ENCODE measurements at regions not wholly inside any gene's neighbourhood (a gene's known extent, or its start where the extent isn't known, plus 50 kb on each side); places are given as distances from the start of the nearest gene placed in this dataset.

DNA sequence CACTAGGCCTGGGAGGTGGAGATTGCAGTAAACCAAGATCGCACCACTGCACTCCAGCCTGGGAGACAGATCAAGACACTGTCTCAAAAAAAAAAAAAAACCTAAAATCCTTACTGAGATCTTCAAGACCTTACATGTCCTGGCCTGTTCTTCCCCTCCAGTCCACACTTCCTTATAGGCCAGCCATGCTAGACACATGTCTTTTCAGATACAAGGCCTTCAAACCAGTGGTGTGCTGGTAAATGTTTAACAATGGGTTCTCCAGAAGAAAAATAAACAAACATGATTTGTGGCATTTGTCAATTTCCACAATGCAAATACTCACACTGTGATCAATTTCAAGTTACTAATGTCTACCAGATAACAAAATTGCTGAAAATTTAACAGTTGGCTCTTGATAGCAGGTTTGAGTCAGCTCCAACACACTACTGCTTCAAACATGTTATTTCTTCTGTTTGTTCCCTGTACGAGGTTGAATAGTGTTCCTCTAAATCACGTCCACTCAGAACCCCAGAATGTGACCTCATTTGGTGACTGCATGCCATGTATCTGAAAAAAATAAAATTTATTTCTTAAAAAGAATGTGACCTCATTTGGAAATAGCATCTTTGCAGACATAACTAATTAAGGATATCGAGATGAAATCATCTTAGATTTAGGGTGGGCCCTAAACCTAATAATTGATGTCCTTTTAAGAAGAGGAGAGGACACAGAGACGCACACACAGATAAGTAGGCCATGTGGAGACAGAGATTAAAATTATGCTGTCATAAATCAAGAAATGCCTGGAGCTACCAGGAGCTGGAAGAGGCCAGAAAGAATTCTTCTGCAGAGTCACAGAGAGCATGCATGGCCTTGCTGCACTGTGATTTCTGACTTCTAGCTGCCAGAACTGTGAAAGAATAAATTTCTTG is 144.4 kb downstream of the ZNF674 start:
- TF ChIP-seq, protein P1, sequence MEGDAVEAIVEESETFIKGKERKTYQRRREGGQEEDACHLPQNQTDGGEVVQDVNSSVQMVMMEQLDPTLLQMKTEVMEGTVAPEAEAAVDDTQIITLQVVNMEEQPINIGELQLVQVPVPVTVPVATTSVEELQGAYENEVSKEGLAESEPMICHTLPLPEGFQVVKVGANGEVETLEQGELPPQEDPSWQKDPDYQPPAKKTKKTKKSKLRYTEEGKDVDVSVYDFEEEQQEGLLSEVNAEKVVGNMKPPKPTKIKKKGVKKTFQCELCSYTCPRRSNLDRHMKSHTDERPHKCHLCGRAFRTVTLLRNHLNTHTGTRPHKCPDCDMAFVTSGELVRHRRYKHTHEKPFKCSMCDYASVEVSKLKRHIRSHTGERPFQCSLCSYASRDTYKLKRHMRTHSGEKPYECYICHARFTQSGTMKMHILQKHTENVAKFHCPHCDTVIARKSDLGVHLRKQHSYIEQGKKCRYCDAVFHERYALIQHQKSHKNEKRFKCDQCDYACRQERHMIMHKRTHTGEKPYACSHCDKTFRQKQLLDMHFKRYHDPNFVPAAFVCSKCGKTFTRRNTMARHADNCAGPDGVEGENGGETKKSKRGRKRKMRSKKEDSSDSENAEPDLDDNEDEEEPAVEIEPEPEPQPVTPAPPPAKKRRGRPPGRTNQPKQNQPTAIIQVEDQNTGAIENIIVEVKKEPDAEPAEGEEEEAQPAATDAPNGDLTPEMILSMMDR (IDR thresholded peaks at IDR 0.05; ENCODE audit: low read depth, low read length): no peak
- TF ChIP-seq POLR2A (IDR thresholded peaks at IDR 0.05; ENCODE audit: extremely low read depth, insufficient read length) (no peak), MYC (IDR thresholded peaks at IDR 0.05; ENCODE audit: low read depth, low read length) (no peak)
- TF ChIP-seq, protein P2, sequence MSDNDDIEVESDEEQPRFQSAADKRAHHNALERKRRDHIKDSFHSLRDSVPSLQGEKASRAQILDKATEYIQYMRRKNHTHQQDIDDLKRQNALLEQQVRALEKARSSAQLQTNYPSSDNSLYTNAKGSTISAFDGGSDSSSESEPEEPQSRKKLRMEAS (IDR thresholded peaks at IDR 0.05; ENCODE audit: low read depth, low read length): no peak

Data from NB4 (cell line).